SJSA1 (cell line): ENCODE measurements at regions not wholly inside any gene's neighbourhood (a gene's known extent, or its start where the extent isn't known, plus 50 kb on each side); places are given as distances from the start of the nearest gene placed in this dataset.
A peak's percentile ranks its signal among the peaks of the same experiment; 100 is the strongest.

Experiments used
- DNase-seq, 2 experiments: peaks; one replicate each; pipeline ENCODE4 v3.0.0-alpha.2; 2015 to 2020; ENCODE audit warnings: low spot score in 2 of 2, low read depth in 1 of 2
- H3K27ac ChIP-seq: fragments of 250-450 bp; sonication (Bioruptor Pico); 2 replicates; pipeline ENCODE4 v1.5.1; 2020; ENCODE audit warnings: mild to moderate bottlenecking, moderate library complexity
- H3K27me3 ChIP-seq: fragments of 250-450 bp; sonication (Bioruptor Pico); replicated peaks from 2 replicates; pipeline ENCODE4 v1.5.1; 2020; ENCODE audit warnings: mild to moderate bottlenecking, moderate library complexity
- H3K36me3 ChIP-seq: fragments of 250-450 bp; sonication (Bioruptor Pico); 2 replicates; pipeline ENCODE4 v1.5.1; 2020; ENCODE audit warnings: mild to moderate bottlenecking
- H3K4me1 ChIP-seq: fragments of 250-450 bp; sonication (Bioruptor Pico); replicated peaks from 2 replicates; pipeline ENCODE4 v1.6.1; 2021; ENCODE audit warnings: mild to moderate bottlenecking
- H3K4me3 ChIP-seq: fragments of 250-450 bp; sonication (Bioruptor Pico); 2 replicates; pipeline ENCODE4 v1.5.1; 2020; ENCODE audit warnings: mild to moderate bottlenecking
- H3K9me3 ChIP-seq: fragments of 250-450 bp; sonication (Bioruptor Pico); replicated peaks from 2 replicates; pipeline ENCODE4 v1.5.1; 2020; ENCODE audit warnings: mild to moderate bottlenecking

- DNase-seq, result no peak
- peaks cover 21% of the 10 kb centered on the region for H3K4me1 ChIP-seq
- no peaks in the 10 kb centered on the region for H3K36me3 ChIP-seq
- no peaks in the 10 kb centered on the region for H3K27me3 ChIP-seq
- H3K4me3 ChIP-seq, result no peak overlapping the region
- H3K27ac ChIP-seq, result no peak overlapping the region
- no peaks in the 10 kb centered on the region for H3K9me3 ChIP-seq
These were observed 180.2 kb upstream of the SMIM21 start for GRCh38 chr18:75607701-75608100.

DNA sequence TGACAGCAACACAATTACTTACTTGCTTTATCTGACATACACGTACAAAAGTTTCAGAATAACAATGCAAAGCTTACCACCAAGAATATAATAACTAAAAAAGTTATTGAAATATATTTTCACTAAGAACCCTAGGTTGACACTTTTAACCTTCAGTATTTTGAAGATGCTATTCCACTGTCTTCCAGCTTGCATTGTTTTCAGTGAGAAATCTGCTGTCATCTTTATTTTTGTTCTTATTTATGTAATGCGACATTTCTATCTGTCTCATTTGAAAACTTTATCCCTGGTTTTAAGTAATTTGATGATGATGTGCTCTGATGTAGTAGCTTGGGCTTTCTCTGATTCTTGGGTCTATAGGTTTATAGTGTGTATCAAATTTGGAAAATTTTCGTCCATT, 165.0 kb upstream of the SMIM21 start:
- no peaks in the 10 kb centered on the region for H3K27me3 ChIP-seq
- DNase-seq, result no peak
- H3K9me3 ChIP-seq, result peaks cover 3% of the 10 kb centered on the region; the same call in 1 of the 2 replicates
- H3K4me3 ChIP-seq, result no peak overlapping the region
- no peaks in the 10 kb centered on the region for H3K4me1 ChIP-seq
- no peak overlapping the region for H3K27ac ChIP-seq
- no peaks in the 10 kb centered on the region for H3K36me3 ChIP-seq

GRCh38 chr18:75588412-75588811, 160.9 kb upstream of the SMIM21 start:
- Histone ChIP-seq H3K27ac (no peak overlapping the region), H3K4me1 (peaks cover 4% of the 10 kb centered on the region), H3K27me3 (no peaks in the 10 kb centered on the region), H3K36me3 (no peaks in the 10 kb centered on the region), H3K4me3 (no peak overlapping the region), H3K9me3 (peaks cover 3% of the 10 kb centered on the region; the same call in 1 of the 2 replicates)
- DNase-seq, result no peak

DNA sequence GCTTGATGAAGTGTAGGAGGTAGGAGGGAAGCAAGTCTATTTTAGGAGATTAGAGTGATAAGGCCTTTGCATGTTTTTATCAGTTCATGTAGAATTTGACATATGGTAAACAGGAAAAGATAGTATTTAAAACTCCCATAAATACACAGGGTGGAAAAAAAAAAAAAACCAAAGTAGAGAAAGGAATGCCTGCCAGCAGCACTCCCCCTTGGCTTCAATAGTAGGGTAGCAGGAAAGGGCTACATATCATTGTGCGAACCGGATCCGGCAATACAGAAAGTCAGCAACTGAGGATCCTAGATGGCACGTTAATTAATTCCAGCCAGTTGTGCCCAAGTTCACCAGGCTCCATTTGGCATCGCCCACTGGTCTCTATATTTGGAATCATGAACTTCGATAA, 159.6 kb upstream of the SMIM21 start:
- Histone ChIP-seq H3K9me3 (no peaks in the 10 kb centered on the region; the same call in 1 of the 2 replicates), H3K27ac (no peak overlapping the region), H3K27me3 (no peaks in the 10 kb centered on the region), H3K36me3 (no peaks in the 10 kb centered on the region), H3K4me3 (no peak overlapping the region), H3K4me1 (peaks cover 16% of the 10 kb centered on the region)
- DNase-seq, result no peak

GRCh38 chr18:75586130-75586889, 158.8 kb upstream of the SMIM21 start:
- H3K27me3 ChIP-seq, result no peaks in the 10 kb centered on the region
- no peaks in the 10 kb centered on the region for H3K36me3 ChIP-seq
- H3K9me3 ChIP-seq, result no peaks in the 10 kb centered on the region; the same call in 1 of the 2 replicates
- no peak for DNase-seq
- no peak overlapping the region for H3K27ac ChIP-seq
- H3K4me1 ChIP-seq, result peaks cover 25% of the 10 kb centered on the region
- no peak overlapping the region for H3K4me3 ChIP-seq

DNA sequence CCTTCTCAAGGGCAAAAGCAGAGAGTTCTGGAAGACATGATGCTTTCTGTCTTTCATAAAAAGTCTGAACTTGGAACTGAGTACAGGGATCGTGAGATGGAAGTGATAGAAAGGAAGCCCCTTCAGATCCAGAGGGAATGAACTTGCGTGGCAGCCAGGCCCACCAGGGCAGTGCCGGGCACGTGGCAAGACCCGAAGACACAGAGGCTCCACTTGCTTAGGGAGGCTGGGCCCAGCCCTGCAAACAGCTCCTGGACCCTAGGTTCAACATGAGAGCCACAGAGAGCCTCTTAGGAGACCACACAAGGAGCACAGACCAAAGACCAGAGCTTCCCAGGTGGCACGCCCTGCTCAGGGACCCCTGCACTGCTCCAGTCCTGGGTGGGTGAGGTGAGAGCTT, 155.4 kb upstream of the SMIM21 start:
- H3K36me3 ChIP-seq, result no peaks in the 10 kb centered on the region
- H3K27me3 ChIP-seq, result no peaks in the 10 kb centered on the region
- no peak overlapping the region for H3K4me3 ChIP-seq
- peak in 1 of 2 experiments; percentile 59 for DNase-seq
- H3K4me1 ChIP-seq, result peaks cover 31% of the 10 kb centered on the region
- H3K27ac ChIP-seq, result peak overlapping the region; percentile 87
- H3K9me3 ChIP-seq, result no peaks in the 10 kb centered on the region

GRCh38 chr18:75582406-75582821, 154.9 kb upstream of the SMIM21 start:
- no peaks in the 10 kb centered on the region for H3K27me3 ChIP-seq
- H3K9me3 ChIP-seq, result no peaks in the 10 kb centered on the region
- peaks cover 34% of the 10 kb centered on the region for H3K4me1 ChIP-seq
- H3K4me3 ChIP-seq, result no peak overlapping the region
- peak overlapping the region; percentile 87 for H3K27ac ChIP-seq
- DNase-seq, result peak in 1 of 2 experiments; percentile 83
- no peaks in the 10 kb centered on the region for H3K36me3 ChIP-seq

GRCh38 chr18:75581336-75582131, 154.0 kb upstream of the SMIM21 start:
- Histone ChIP-seq H3K27me3 (no peaks in the 10 kb centered on the region), H3K27ac (peak overlapping the region; percentile 87), H3K9me3 (no peaks in the 10 kb centered on the region), H3K36me3 (no peaks in the 10 kb centered on the region), H3K4me1 (peaks cover 34% of the 10 kb centered on the region), H3K4me3 (no peak overlapping the region)
- DNase-seq, result peak in 1 of 2 experiments; percentile 13

GRCh38 chr18:75574187-75574586, 146.7 kb upstream of the SMIM21 start:
- Histone ChIP-seq H3K9me3 (0 out of 2 replicates have a peak, but pooled peaks cover 3% of the 10 kb centered on the region), H3K27me3 (no peaks in the 10 kb centered on the region), H3K4me1 (0 out of 2 replicates have a peak, but pooled peaks cover 3% of the 10 kb centered on the region), H3K36me3 (no peaks in the 10 kb centered on the region), H3K27ac (no peak overlapping the region), H3K4me3 (no peak overlapping the region)
- no peak for DNase-seq

- no peak overlapping the region for H3K27ac ChIP-seq
- DNase-seq, result no peak
- no peak overlapping the region for H3K4me3 ChIP-seq
- no peaks in the 10 kb centered on the region for H3K4me1 ChIP-seq
- no peaks in the 10 kb centered on the region for H3K36me3 ChIP-seq
- H3K27me3 ChIP-seq, result no peaks in the 10 kb centered on the region
- H3K9me3 ChIP-seq, result no peaks in the 10 kb centered on the region
These were observed 135.6 kb upstream of the SMIM21 start for GRCh38 chr18:75563150-75563549.

GRCh38 chr18:75562216-75562615, 134.7 kb upstream of the SMIM21 start:
- H3K27me3 ChIP-seq, result no peaks in the 10 kb centered on the region

GRCh38 chr18:75558790-75559189, 131.3 kb upstream of the SMIM21 start:
- no peak overlapping the region for H3K27ac ChIP-seq
- H3K36me3 ChIP-seq, result no peaks in the 10 kb centered on the region
- no peak overlapping the region for H3K4me3 ChIP-seq
- no peaks in the 10 kb centered on the region for H3K27me3 ChIP-seq
- H3K4me1 ChIP-seq, result no peaks in the 10 kb centered on the region
- DNase-seq, result no peak
- no peaks in the 10 kb centered on the region for H3K9me3 ChIP-seq

More at GRCh38 chr18:75562216-75562615, 134.7 kb upstream of the SMIM21 start:
- Histone ChIP-seq H3K36me3 (no peaks in the 10 kb centered on the region), H3K4me1 (no peaks in the 10 kb centered on the region), H3K27ac (no peak overlapping the region), H3K4me3 (no peak overlapping the region), H3K9me3 (no peaks in the 10 kb centered on the region)
- DNase-seq, result no peak

DNA sequence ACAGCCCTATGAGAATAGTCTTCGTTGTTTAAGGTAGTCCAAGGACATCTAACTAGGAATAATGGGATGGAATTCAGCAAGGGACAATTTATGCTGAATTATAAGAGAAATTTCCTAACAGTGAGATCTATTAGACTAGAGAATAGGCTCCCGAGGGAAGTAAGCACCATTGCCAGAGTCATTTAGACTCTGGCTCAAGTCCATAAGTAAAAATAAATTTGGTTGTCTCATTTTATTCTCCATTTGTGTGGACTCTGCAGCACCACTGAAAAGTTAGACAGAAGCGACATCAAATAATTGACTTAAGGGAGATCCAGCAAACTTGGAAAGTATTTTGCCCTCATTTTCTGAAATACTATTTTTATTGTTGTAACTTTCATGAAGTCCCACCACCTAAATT, 129.3 kb upstream of the SMIM21 start:
- Histone ChIP-seq H3K4me3 (no peak overlapping the region), H3K4me1 (no peaks in the 10 kb centered on the region), H3K9me3 (no peaks in the 10 kb centered on the region), H3K27ac (no peak overlapping the region), H3K36me3 (no peaks in the 10 kb centered on the region), H3K27me3 (no peaks in the 10 kb centered on the region)
- no peak for DNase-seq

GRCh38 chr18:75554644-75555185, 127.2 kb upstream of the SMIM21 start:
- DNase-seq, result no peak
- Histone ChIP-seq H3K9me3 (no peaks in the 10 kb centered on the region), H3K4me3 (no peak overlapping the region), H3K27me3 (no peaks in the 10 kb centered on the region), H3K4me1 (no peaks in the 10 kb centered on the region; the same call in 1 of the 2 replicates), H3K27ac (no peak overlapping the region), H3K36me3 (no peaks in the 10 kb centered on the region)
